ENCODE measurements at regions not wholly inside any gene's neighbourhood (a gene's known extent, or its start where the extent isn't known, plus 50 kb on each side); places are given as distances from the start of the nearest gene placed in this dataset.
A peak's percentile ranks its signal among the peaks of the same experiment; 100 is the strongest.
"Not testable (repeated sequence)": the region's sequence is repeated elsewhere in the genome, so short reads cannot be mapped to it uniquely, and the experiment has no call there.

DNA sequence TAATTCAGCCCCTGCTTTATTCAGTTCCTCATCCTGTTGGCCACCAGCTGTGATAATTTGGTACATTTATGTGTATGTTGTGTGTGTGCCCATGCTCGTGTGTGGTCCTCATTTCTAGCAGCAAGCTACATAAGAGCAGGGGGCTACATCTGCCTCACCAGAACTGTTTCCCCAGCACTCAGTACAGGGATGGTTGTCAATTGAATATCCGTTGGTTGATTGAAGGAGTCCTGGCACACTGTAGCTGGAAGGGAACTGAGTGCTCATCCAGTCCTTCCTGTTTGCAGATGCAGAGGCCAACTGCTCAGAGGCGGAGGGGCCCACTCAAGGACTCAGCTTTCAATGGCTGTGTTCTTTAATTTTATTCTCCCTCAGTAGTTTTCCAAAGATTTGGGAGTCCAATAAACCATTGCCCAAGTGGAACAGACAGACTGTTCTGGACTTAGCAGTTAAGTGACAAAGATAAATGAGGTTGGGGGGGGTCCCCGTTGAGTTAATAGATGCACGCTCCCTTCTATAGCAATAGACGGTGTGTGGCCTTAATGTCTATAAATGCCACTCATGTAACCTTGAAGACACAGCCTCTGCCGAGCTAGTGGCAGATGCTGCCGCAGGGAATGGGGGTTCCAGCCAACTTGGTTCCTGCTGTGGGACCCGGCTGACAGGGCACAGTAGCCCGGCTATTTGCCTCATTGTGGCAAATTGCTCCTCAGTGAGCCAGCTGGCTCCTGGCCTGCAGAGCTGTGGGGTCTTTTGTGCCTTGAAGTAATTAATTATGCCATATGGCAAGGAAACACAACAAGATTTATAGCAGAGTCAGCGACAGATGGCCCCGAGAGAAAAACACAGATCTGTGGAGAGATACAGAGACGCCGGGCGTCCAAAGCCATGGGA is 71.4 kb upstream of the GRK3 start:
- DNase-seq: peak; percentile 97

DNA sequence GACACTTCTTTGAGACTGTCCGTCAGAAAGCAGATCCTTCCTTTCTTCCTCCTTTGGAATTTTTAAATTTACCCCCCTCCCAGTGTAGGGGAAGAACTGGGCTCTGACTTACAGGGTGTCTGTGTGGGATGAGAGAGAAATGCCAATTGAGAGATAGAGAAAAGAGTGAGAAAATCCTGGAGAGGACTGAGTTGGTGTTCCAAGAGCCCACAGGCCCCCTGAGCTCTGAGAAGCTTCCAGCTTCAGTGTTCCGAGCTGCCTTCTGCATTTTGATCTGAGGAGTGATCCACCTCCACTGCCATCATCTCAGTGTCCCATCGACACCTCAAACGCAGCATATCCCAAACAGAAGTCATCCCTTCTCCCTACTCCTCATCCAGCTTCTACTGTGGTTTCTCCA is 70.7 kb upstream of the GRK3 start:
- DNase-seq: no peak

DNA sequence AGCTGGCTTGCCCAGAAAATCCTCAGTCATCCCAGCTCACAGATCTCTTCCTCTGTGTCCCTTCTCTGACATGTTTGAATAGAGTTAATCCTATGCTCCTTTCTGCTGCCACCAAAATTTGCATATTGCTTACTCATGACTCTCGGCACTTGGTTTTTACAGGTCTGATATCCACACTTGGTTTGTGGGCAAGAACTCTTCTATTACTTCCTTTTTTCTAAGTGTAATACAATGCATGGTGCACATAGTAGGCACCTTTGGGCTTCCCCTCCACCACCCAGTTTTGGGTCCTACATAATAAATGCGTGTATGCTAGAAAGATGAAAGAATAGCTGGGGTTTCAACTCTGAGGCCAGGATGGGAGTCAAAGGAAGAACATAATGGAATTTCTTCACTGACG is 69.7 kb upstream of the GRK3 start:
- DNase-seq: no peak

DNA sequence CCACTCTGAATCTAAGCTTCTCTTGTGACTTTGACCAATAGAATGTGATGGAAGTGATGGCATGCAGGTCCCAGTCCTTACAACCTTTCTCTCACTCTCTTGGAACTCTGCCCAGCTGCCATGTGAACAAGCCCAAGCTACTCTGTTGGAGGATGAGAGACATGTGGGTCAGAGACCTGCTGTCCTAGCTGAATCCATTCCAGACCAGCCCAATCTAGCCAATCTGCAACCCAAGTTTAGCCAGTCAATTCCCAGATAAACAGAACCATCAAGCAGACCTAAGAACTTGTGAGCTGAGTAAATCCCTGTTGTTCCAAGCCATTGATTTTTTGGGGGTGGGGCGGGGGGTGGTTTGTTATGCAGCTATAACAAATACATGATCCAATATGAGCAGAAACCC is 69.2 kb upstream of the GRK3 start:
- DNase-seq: no peak

DNA sequence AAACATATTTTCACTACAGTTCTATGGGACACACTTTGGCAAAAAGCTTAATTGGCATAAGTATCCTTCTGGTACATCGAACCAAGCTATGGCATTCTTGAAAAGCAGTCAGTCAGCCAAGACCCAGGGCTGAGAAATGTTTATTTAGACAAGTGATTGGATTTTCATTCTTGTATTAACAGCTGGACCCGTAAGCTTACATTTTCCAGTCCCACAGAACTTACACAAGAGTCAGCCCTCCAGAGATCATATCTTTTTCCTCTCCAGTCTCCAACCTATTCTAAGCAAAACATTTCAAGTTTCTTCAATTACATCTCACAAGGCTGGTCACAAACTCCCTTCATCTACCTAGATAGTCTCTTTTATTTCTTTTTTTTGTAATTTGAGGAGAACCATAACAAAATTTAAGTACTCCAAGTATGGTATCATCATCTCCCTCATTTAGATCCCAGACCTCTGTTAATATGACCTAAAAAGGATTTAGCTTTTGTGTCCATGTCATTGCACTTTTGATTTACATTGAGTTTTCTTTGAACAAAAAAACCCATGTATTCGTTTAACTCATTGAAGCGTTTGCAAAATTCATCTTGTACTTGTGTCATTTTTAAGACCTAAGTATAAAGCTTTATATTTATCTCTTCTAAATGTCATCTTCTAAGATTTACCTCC is 67.9 kb upstream of the GRK3 start:
- no peak for DNase-seq

DNA sequence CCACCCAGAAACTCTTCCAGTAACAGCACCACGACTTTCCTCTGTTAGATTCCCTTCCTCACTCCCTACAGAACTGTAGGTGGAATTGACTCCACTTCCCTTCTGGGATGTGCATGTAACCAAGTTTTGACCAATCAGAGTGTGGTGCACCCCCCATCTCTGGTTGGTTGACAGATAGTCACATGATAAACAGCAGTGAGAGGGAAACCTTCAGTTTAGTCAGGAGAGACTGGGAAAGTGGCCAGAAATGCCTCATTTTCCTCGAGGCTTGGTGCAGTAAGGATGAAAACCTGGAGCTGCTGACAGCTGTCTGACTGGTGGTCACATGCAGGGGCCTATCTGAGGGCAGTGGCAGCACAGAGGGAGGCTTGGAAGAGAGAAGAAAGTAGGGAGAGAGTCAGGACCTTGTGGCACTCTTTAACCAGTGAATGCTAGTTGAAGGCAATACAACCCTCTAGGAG is 67.3 kb upstream of the GRK3 start:
- no peak for DNase-seq

DNA sequence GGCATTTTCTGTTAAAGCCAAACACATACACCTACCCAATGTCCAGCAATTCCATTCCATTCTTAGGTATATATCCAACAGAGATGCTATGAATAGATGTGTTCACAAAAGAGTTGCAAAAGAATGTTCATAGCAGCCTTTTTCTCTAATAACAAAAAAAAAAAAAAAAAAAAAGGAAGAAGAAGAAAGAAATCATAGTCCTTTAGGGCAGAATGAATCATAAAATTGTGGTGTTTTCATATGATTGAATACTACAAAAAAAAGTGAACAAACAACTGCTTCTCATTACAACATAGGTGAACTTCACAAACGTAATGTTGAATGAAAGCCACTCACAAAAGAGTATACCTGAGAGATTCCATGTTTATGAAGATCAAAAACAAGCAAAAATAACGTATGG is 66.8 kb upstream of the GRK3 start:
- no peak for DNase-seq

DNA sequence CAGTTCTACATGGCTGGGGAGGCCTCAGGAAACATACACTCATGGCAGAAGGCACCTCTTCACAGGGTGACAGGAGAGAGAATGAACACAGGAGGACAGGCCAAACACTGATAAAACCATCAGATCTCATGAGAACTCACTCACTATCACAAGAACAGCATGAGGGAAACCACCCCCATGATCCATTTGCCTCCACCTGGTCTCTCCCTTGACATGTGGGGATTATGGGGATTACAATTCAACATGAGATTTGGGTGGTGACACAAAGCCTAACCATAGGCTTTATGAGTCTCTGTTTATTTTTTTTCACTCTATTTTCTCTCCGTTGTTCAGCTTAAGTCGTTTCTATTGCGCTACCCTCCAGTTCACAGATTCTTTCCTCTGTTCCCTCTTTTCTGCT is 63.8 kb upstream of the GRK3 start:
- DNase-seq: not testable (repeated sequence)

DNA sequence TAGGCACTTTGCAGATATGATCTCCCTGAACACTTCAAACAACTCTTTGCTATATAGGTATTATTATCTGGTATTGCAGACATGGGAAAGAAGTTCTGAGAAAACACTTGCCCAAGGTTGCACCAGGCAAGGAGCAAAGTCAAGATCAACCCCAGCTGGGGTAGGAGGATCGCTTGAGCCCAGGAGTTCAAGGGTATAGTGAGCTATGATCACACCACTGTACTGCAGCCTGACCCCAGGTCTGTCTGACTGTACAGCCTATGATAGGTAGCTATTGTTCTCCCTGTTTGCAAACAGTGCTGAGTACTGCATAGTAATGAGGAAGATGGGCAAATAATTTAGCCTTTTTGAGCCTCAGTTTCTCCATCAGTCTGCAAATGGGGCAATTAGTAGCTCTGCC is 60.5 kb upstream of the GRK3 start:
- DNase-seq: not testable (repeated sequence)

DNA sequence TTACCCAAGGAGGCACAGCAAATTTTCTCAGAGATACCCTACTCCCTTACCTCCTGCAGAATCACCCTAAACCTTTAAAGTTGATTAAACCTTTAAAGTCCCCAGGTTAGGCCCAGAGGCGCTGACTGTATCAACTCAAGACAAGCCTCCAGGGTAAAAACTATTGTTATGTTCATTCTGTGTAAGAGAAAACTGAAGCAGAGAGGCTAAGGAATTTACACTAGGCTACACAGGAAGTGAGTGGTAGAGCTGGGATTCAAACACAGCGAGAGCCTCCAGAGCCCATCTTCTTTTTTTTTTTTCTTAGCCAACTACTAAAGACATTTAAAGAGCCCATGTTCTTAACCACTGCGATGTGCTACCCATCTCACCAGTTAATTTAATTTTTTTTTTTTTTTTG is 56.3 kb upstream of the GRK3 start:
- no peak for DNase-seq

DNA sequence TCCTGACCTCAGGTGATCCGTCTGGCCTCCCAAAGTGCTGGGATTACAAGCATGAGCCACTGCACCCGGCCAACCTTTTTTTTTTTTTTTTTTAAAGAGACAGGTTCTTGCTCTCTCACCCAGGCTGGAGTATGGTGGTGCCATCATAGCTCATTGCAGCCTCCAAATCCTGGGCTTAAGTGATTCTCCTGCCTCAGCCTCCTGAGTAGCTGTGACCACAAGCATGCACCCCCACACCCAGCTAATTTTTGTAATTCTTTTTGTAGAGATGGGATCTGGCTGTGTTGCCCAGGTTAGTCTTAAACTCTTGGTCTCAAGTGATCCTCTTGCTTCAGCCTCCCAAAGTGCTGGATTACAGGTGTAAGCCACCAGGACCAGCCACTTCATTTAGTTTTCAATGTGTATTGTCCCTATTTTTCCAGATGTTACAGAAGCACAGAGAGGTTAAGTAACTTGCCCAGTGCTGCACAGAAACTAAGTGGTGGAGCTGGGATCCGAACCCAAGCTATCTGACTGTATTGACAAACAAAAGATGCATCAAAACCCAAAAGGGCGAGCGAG is 55.6 kb upstream of the GRK3 start:
- no peak for DNase-seq

DNA sequence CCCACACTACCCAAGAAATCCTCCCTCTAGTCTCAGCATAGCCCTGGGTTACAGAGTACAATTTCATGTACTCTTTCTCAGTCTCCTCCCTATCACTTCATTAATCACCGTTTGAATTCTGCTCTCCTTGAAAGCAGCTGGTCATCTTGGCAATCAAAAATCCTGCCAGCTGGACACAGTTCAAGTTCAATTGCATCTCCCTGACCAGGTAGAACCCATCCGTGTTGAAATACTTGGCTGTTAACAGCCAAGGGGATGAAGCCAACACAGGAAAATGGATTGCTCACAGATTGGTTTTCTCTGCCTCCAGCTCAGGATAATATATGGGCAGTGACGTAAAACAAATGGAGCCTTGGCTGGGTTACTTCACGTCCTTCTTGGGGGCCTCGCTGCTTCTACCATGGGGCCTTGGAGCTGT is 55.1 kb upstream of the GRK3 start:
- DNase-seq: no peak

DNA sequence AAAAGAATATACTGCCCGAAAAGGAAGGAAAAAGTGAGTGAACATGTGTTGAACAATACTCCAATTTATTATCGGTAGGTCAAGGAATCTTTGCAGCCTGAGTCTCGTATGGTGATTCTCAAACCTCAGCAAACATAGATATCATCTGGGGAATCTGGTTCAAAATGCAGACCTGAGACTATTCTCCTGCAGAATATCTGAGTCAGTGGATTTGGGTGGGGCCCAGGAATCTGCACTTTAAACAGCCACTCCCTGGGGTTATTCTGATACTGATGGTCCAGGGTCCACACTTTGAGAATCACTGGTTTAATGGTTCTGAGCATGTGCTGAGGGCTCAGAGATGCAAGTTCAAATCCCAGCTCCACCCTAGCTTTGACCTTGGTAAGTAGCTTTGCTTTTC is 53.6 kb upstream of the GRK3 start:
- DNase-seq: no peak

DNA sequence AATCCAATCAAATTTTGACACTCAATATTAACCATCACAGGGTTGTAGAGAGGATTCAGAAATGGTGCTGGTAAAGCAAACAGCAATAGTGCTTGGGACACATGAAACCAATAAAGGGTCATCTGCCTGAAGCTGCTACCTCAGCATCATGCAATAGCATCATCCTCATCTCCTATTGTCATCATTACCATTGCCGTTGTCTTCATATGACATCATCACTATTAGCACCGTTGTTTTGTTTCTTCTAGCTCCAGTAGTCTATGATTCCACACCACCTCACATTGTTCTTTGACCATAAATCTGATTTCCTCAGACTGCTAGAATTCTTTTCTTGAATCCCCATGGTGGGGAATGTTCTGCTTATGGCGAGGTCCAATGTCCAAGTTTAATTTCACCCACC is 52.8 kb upstream of the GRK3 start:
- no peak for DNase-seq

DNA sequence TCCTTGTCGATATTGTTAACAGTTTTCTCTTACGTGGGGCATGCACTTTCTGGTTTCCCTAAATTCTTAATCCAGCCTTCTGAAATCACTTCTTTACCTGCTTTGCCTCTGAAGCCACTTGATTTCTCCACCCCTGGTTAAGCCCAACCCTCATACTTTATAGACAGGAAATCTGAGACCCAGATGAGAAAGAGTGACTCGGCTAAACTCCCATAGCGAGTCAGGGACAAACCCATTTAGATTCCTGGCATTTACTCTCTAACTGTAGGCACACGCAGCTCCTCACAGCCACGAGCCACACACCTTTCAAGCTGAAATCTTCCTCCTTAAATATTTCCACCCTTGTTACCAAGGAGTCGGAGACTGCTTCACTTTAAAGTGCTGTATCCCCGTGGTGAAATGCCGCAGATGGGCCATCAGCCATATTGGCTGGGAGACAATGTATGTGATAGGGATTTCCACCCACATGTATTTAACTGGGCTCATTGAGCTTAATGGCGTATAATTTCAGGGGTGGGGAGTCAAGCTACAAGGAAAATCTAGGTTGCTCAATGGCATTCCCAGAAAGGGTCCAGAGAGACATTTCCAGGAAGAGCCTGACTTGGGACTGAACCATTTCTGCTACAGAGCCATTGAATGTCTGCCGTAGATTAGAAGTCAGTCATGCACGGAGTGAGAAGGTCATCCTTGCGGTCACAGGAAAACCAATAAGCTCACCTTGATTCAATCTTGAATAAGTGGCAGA is 49.9 kb upstream of the GRK3 start:
- no peak for DNase-seq

Data from NCI-H2171 (cell line).